ENCODE measurements at regions not wholly inside any gene's neighbourhood (a gene's known extent, or its start where the extent isn't known, plus 50 kb on each side); places are given as distances from the start of the nearest gene placed in this dataset.

DNA sequence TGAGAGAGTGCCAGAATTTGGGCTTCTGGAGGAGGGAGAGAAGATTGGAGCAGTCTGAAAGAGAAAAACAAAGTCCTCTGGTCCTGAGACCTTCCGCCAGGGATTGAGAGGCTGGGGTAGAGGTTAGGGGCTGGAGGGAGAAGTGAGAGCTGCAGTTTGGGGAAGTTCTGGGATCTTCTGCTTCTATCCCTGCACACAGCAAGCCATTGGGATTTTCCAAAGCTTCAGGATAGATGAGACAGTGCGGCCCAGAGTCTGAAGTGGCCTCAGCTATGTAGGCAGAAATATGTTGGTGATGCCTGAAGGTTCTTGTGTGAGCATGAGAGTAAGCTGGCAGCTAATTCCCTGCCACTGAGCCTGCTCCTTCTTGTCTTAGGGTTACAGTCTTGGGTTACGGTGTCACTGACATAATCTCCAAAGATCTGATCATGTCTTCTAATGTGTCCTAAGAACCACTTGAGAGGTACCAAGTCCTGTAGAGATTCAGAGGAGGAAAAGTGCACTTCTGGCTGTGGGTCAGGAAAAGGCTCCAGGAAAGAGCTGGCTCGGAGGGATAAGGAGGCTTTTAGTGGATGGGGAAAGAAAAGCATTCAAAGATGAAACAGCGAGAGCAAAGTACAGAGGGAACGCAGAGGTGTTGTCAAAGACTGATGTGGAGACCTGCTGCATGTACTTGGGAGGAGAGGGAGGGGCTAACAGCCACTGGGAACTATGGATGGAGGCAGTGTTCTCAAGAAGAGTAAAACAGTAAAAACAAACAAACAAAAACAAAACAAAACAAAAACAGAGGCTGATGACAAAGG is 131.1 kb upstream of the MYLIP start:
- Histone ChIP-seq H2AFZ (ENCODE audit: low read depth, low read length, poor library complexity, severe bottlenecking) (no peak overlapping the region), H3K79me2 (ENCODE audit: insufficient read depth, low read length) (no peaks in the 10 kb centered on the region), H3K27ac (ENCODE audit: low read depth, low read length) (no peak overlapping the region), H3K4me1 (ENCODE audit: control insufficient read depth in 1 of 2, insufficient read depth in 2 of 2, low read length in 2 of 2) (no peaks in the 10 kb centered on the region), H3K27me3 (ENCODE audit: insufficient read depth, low read length) (peaks cover 8% of the 10 kb centered on the region; the same call in 1 of the 2 replicates), H3K9me3 (ENCODE audit: control insufficient read depth in 1 of 2, insufficient read depth in 1 of 2, low read depth in 1 of 2, low read length in 2 of 2) (no peaks in the 10 kb centered on the region), H3K9ac (ENCODE audit: low read length) (no peak overlapping the region), H3K36me3 (ENCODE audit: control insufficient read depth in 1 of 2, insufficient read depth in 2 of 2, low read length in 2 of 2) (no peaks in the 10 kb centered on the region), H3K9me2 (ENCODE audit: insufficient read depth) (no peaks in the 10 kb centered on the region), H3K4me2 (ENCODE audit: low read length) (no peak overlapping the region), H3K4me3 (replicated peaks in 1 of 2; ENCODE audit: low read depth in 1 of 2, low read length in 2 of 2) (no peak overlapping the region), H4K20me1 (ENCODE audit: insufficient read depth) (no peaks in the 10 kb centered on the region)
- TF ChIP-seq EZH2 (IDR thresholded peaks at IDR 0.05) (no peak), CEBPB (IDR thresholded peaks at IDR 0.05; ENCODE audit: low read depth) (no peak), TCF7L2 (IDR thresholded peaks at IDR 0.05; ENCODE audit: borderline replicate concordance, extremely low read depth, insufficient read depth, insufficient read length) (no peak), SRF (IDR thresholded peaks at IDR 0.05; ENCODE audit: low read depth) (no peak), SIN3A (IDR thresholded peaks at IDR 0.05; ENCODE audit: low read depth) (no peak), RAD21 (IDR thresholded peaks at IDR 0.05; ENCODE audit: low read depth) (no peak), EZH2phosphoT487 (IDR thresholded peaks at IDR 0.05; ENCODE audit: borderline replicate concordance) (no peak), ZNF274 (IDR thresholded peaks at IDR 0.05; ENCODE audit: low read depth, low read length) (no peak), JUND (IDR thresholded peaks at IDR 0.05) (no peak), CBX3 (IDR thresholded peaks at IDR 0.05; ENCODE audit: low read depth) (no peak), FOSL1 (IDR thresholded peaks at IDR 0.05; ENCODE audit: low read depth) (no peak)
- TF ChIP-seq, protein P1, sequence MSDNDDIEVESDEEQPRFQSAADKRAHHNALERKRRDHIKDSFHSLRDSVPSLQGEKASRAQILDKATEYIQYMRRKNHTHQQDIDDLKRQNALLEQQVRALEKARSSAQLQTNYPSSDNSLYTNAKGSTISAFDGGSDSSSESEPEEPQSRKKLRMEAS (IDR thresholded peaks at IDR 0.05) = no peak
- TF ChIP-seq, protein P2, sequence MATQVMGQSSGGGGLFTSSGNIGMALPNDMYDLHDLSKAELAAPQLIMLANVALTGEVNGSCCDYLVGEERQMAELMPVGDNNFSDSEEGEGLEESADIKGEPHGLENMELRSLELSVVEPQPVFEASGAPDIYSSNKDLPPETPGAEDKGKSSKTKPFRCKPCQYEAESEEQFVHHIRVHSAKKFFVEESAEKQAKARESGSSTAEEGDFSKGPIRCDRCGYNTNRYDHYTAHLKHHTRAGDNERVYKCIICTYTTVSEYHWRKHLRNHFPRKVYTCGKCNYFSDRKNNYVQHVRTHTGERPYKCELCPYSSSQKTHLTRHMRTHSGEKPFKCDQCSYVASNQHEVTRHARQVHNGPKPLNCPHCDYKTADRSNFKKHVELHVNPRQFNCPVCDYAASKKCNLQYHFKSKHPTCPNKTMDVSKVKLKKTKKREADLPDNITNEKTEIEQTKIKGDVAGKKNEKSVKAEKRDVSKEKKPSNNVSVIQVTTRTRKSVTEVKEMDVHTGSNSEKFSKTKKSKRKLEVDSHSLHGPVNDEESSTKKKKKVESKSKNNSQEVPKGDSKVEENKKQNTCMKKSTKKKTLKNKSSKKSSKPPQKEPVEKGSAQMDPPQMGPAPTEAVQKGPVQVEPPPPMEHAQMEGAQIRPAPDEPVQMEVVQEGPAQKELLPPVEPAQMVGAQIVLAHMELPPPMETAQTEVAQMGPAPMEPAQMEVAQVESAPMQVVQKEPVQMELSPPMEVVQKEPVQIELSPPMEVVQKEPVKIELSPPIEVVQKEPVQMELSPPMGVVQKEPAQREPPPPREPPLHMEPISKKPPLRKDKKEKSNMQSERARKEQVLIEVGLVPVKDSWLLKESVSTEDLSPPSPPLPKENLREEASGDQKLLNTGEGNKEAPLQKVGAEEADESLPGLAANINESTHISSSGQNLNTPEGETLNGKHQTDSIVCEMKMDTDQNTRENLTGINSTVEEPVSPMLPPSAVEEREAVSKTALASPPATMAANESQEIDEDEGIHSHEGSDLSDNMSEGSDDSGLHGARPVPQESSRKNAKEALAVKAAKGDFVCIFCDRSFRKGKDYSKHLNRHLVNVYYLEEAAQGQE (IDR thresholded peaks at IDR 0.05; ENCODE audit: low read depth) = no peak
- TF ChIP-seq, protein P3, sequence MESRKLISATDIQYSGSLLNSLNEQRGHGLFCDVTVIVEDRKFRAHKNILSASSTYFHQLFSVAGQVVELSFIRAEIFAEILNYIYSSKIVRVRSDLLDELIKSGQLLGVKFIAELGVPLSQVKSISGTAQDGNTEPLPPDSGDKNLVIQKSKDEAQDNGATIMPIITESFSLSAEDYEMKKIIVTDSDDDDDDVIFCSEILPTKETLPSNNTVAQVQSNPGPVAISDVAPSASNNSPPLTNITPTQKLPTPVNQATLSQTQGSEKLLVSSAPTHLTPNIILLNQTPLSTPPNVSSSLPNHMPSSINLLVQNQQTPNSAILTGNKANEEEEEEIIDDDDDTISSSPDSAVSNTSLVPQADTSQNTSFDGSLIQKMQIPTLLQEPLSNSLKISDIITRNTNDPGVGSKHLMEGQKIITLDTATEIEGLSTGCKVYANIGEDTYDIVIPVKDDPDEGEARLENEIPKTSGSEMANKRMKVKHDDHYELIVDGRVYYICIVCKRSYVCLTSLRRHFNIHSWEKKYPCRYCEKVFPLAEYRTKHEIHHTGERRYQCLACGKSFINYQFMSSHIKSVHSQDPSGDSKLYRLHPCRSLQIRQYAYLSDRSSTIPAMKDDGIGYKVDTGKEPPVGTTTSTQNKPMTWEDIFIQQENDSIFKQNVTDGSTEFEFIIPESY (IDR thresholded peaks at IDR 0.05; ENCODE audit: extremely low read depth, insufficient replicate concordance, low read length) = no peak
- TF ChIP-seq, protein P4, sequence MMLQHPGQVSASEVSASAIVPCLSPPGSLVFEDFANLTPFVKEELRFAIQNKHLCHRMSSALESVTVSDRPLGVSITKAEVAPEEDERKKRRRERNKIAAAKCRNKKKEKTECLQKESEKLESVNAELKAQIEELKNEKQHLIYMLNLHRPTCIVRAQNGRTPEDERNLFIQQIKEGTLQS (IDR thresholded peaks at IDR 0.05) = no peak
- ChIA-PET RAD21 (ENCODE audit: low non-redundant PET in 1 of 2, low total read pairs in 2 of 2, uncharacterized antibody in 2 of 2, unreplicated experiment in 2 of 2) (no interaction called here), CTCF (no interaction called here), POLR2A (interaction anchor here (0.7 kb wide), 1 partner anchor 16 kb away, joined by 3 read pairs; no protein-coding TSS in a partner anchor)
- DNase-seq (ENCODE audit: low read depth, low spot score) (no peak), ATAC-seq (no peak)
- intact Hi-C loops (cut with micrococcal nuclease) = no loop called here
- no TSS peak for BruUV-seq (replicated peaks)
